Left lobe of liver (tissue), 2 donors: ENCODE measurements at regions not wholly inside any gene's neighbourhood (a gene's known extent, or its start where the extent isn't known, plus 50 kb on each side); places are given as distances from the start of the nearest gene placed in this dataset.
"Not testable (repeated sequence)": the region's sequence is repeated elsewhere in the genome, so short reads cannot be mapped to it uniquely, and the experiment has no call there.

Experiments
- ATAC-seq: fragments of 200-7000 bp; cut with Tn5 transposase; one replicate; pipeline ENCODE4 v1.9.1; 2020; ENCODE audit warnings: mild to moderate bottlenecking, moderate library complexity
- DNase-seq: peaks from one replicate; pipeline ENCODE4 v3.0.0-alpha.2; 2020; ENCODE audit warnings: low spot score
- donor health status: DM: no; HTN: no; CAD: no; lungs with moderate emphysema.
- donor health status: DM: no; HTN: yes; CAD: no.

- ATAC-seq (no peak), DNase-seq (no peak)
These were observed 136.8 kb upstream of the PRKD1 start for GRCh38 chr14:30064454-30064853.

GRCh38 chr14:30069536-30069935 lies 141.9 kb upstream of the PRKD1 start:
- ATAC-seq (no peak), DNase-seq (no peak)

GRCh38 chr14:30072454-30072853 lies 144.8 kb upstream of the PRKD1 start:
- DNase-seq, ATAC-seq: not testable (repeated sequence)

DNA sequence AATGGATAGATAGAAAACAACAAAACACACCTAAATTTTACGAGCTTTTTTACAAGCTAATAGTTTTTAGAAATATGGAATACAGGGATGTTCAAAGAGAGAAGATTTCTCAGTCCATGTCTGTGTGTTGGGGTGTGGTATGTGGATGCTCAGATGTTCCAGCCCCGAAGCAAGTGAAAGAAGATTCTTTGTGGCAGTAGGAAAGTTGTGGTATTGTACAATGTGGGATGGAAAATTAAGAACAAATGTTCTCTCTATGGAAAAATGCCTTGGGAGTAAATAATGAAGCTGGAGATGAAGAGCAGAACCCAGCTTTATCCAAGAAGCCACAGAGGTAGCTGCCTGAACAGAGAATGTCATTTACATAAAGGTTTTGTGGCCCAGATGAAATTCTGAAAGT lies 150.3 kb upstream of the PRKD1 start:
- DNase-seq (no peak), ATAC-seq (no peak)

- no peak for DNase-seq
- ATAC-seq = no peak
These were observed 151.3 kb upstream of the PRKD1 start for GRCh38 chr14:30078811-30079402.

- ATAC-seq (no peak), DNase-seq (no peak)
These were observed 154.8 kb upstream of the PRKD1 start for GRCh38 chr14:30082486-30082885.

DNA sequence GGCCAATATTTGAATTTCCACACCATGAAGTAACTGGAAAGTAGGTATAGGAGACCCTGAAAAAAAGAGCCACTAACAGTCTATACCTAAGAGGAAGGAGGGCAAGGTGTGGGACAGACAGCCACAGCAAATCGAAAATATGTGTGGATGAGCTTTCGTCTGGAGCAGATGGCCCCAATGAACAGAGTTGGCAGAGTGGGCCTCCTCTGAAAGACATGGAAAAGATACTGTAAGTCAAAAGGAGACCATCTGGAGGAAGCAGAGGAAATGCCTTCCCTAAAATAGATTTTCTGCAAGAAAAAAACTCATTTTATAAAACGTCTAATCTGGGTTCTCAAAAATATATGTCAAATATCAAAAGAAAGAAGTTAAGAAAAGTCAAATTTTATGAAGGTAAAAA lies 157.2 kb upstream of the PRKD1 start:
- no peak for DNase-seq
- no peak for ATAC-seq

- DNase-seq (no peak), ATAC-seq (no peak)
These were observed 158.3 kb upstream of the PRKD1 start for GRCh38 chr14:30085943-30086342.

DNA sequence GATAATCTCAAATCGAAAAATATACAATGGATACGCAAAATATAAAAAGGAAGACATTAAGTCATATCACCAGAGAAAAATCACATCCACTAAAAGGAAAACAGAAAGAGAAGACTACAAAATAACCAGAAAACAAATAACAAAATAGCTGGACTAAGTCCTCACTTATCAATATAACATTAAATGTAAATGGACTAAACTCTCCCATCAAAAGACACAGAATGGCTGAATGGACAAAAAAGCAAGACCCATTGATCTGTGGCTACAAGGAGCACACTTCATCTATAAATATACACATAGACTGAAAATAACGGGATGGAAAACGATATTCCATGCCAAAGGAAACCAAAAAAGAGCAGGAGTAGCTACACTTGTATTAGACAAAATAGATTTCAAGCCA lies 161.0 kb upstream of the PRKD1 start:
- ATAC-seq (no peak), DNase-seq (no peak)

GRCh38 chr14:30108975-30109700 lies 181.5 kb upstream of the PRKD1 start:
- ATAC-seq (no peak), DNase-seq (no peak)

GRCh38 chr14:30114051-30114450 lies 186.4 kb upstream of the PRKD1 start:
- no peak for DNase-seq
- no peak for ATAC-seq

GRCh38 chr14:30115756-30116155 lies 188.1 kb upstream of the PRKD1 start:
- DNase-seq = no peak
- no peak for ATAC-seq

DNA sequence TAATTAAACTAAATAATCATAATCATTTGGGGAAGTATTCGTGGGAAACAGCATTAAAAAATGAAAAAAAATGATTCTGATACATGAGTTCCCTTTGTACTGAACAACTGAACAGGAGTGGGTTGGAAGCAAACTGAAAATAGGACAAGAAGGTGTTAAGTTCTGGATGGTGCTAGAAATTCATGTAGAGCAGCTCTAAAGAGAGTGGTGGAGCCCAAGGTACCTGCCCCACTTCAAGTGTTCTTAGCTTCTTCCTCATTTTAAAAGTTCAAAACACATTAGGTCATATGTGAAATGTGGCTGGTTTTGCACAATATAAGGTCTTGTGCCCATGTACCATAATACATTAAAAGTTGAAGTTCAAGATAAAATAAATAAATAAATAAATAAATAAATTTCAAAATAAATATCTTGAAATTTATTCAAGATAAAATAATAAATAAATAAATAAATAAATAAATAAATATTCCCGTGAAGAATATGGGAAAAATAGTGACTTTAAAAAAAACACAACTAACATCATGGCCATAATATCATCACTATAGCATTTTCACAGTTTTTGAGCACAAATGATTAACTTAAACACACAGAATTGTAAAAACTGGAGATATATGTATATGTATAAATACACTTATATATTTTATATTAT lies 191.5 kb upstream of the PRKD1 start:
- ATAC-seq (no peak), DNase-seq (no peak)

DNA sequence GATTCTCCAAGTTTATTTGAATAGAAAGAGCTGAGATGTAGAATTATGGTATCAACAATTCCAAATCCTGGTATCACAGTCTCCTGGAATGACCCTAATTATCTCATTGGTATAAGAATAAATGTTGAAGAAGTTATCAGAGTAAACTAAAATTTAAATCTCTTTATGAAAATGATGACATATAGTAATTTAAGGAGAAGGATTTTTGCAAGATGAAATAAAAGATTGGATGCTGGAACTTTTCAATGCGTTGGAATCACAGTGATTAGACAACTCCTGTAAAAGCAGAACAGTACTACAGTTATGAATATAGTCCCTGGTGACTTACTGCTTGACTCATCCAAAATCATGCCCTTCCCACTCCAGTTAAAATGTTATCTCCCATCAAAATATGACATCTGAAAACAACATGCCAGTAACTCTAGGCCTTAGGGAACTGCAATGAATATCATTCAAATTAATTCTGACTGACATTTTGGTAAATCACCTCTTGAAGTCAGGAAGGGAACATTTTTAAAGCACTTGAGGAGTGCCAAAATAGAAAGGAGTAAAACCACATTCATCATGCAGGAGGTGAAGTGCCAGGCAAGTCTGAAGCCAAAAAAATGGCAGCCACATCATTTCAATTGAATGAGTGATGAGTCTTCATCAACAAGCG lies 197.8 kb upstream of the PRKD1 start:
- ATAC-seq (no peak), DNase-seq (no peak)

GRCh38 chr14:30129807-30130206 lies 202.2 kb upstream of the PRKD1 start:
- ATAC-seq = no peak
- no peak for DNase-seq

DNA sequence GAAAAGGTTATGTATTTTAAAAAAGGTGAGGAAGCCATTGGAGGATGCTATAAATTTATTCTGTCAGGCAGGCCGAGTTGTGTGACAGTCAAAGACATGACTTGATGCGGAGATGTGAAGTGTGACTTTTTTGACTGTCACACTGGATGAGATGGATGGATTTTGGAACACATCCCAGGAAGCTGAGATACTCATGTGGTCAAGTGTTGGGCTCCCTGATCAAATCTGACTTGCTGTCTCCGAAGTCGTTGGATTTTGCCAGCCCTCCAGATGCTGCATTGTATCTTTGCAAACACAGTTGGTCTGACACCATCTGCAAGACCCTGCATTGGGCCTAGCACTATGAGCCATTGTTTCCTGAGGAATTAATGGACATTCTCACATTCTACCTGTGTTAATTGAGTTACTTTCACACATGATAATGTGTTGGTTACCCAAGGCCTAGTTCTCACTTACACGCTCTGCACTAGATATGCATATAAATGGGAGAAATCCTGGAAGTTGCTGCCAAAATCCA lies 204.0 kb upstream of the PRKD1 start:
- ATAC-seq (no peak), DNase-seq (no peak)

DNA sequence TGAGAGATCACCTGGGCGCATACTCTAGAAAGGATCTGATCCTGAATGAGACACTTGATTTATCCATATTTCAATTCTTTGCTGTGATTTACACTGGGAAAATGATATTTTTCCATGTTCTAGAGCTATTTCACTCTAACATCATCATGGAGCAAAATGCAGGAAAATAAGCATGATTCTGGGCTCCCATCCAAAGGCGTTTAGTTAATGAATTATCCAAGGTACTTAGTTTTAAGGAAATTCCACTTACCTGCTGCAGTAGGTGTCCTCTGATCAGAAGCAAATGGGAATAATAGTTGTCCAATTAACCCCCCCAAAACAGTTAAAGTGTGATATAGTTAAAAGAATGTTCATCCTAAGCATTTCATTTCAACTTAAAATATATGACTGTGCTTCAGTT lies 204.5 kb upstream of the PRKD1 start:
- DNase-seq = no peak
- peak; percentile 66 for ATAC-seq

GRCh38 chr14:30134936-30135335 lies 207.3 kb upstream of the PRKD1 start:
- DNase-seq (no peak), ATAC-seq (no peak)

DNA sequence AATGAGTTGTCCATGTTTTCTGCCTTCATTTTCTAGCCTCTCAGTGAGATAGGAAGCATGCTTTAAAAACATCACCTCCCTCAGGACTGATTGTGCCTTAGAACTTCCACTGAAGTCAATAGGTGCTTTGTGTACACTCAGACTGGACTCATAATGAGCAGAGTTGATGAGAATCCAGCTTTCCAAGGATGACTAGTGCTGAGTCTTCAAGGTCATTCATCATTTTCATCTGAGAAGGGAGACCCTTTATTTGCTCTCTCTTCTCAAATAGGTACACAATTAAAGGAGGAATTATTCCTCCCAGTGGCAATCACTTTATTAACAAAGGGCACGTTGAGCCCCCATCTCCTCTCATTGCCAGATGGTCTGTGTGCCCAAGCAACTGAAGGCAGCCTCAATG lies 210.9 kb upstream of the PRKD1 start:
- DNase-seq (no peak), ATAC-seq (no peak)

GRCh38 chr14:30142216-30142615 lies 214.6 kb upstream of the PRKD1 start:
- DNase-seq (no peak), ATAC-seq (no peak)

GRCh38 chr14:30143627-30144026 lies 216.0 kb upstream of the PRKD1 start:
- ATAC-seq = peak; percentile 65

GRCh38 chr14:30153717-30154116 lies 226.1 kb upstream of the PRKD1 start:
- DNase-seq (no peak), ATAC-seq (no peak)

More at GRCh38 chr14:30143627-30144026, 216.0 kb upstream of the PRKD1 start:
- DNase-seq = no peak
